Fibroblast of villous mesenchyme (primary cell): ENCODE measurements at regions not wholly inside any gene's neighbourhood (a gene's known extent, or its start where the extent isn't known, plus 50 kb on each side); places are given as distances from the start of the nearest gene placed in this dataset.

Experiments used
- DNase-seq: peaks from one replicate; pipeline ENCODE4 v3.0.0-alpha.2; 2010; ENCODE audit warnings: low read depth
- H3K4me3 ChIP-seq: 2 replicates; pipeline ENCODE4 v1.5.1; 2011; ENCODE audit warnings: low read depth, mild to moderate bottlenecking, low read length
- CTCF ChIP-seq: IDR thresholded peaks from 2 replicates; pipeline ENCODE4 v1.5.1; 2012; ENCODE audit warnings: low read depth, mild to moderate bottlenecking, low read length; ENCODE audit not compliant: insufficient read depth

- H3K4me3 ChIP-seq: no peak overlapping the region
- no peak for TF ChIP-seq CTCF
- DNase-seq: no peak
Observed at GRCh38 chr15:45849136-45849535, 214.3 kb downstream of the SQOR start.

GRCh38 chr15:45854455-45855202 is 219.8 kb downstream of the SQOR start:
- no peak for TF ChIP-seq CTCF

GRCh38 chr15:45855210-45855906 is 220.5 kb downstream of the SQOR start:
- no peak for TF ChIP-seq CTCF
- no peak overlapping the region for H3K4me3 ChIP-seq
- DNase-seq: no peak

More at GRCh38 chr15:45854455-45855202, 219.8 kb downstream of the SQOR start:
- DNase-seq: no peak
- no peak overlapping the region for H3K4me3 ChIP-seq

GRCh38 chr15:45855907-45856579 is 221.2 kb downstream of the SQOR start:
- no peak for TF ChIP-seq CTCF
- H3K4me3 ChIP-seq: no peak overlapping the region
- no peak for DNase-seq

GRCh38 chr15:45857291-45857690 is 222.5 kb downstream of the SQOR start:
- H3K4me3 ChIP-seq: no peak overlapping the region
- no peak for TF ChIP-seq CTCF
- DNase-seq: no peak

- DNase-seq: no peak
- H3K4me3 ChIP-seq: no peak overlapping the region
- no peak for TF ChIP-seq CTCF
Observed at GRCh38 chr15:45858491-45858890, 223.7 kb downstream of the SQOR start.
